ENCODE measurements at regions not wholly inside any gene's neighbourhood (a gene's known extent, or its start where the extent isn't known, plus 50 kb on each side); places are given as distances from the start of the nearest gene placed in this dataset.

DNA sequence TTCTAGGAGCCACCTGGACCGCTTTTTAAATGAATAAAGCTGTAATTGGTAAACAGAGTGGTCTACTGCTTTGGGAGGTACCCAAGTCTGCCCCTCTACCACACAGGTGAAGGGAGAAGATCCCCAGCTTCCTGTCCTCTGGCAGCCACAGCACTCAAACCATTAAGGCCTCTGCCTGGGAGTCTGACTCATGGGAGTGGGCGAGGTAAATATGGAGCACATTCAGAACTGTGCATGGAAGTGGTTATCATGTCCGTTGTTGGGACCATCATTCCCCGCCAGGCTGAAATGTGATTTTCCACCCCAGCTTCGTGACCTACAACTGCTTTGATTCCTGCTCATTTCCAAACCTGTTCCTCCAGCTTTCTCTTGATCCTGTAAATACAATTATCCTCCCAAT lies 59.5 kb upstream of the ALDH1B1 start:
- no peak for TF ChIP-seq TAF1 (IDR thresholded peaks at IDR 0.05; ENCODE audit: low read depth, low read length)
- TF ChIP-seq POLR2A (IDR thresholded peaks at IDR 0.05; ENCODE audit: low read depth, low read length) = no peak
- no peak for TF ChIP-seq POU2F2 (IDR thresholded peaks at IDR 0.05; ENCODE audit: low read depth, low read length)
- TF ChIP-seq POLR2AphosphoS5 (IDR thresholded peaks at IDR 0.05; ENCODE audit: low read depth, low read length) = no peak
- no peak for TF ChIP-seq SPI1 (IDR thresholded peaks at IDR 0.05; ENCODE audit: low read depth, low read length)
